MM.1S (cell line): ENCODE measurements at regions not wholly inside any gene's neighbourhood (a gene's known extent, or its start where the extent isn't known, plus 50 kb on each side); places are given as distances from the start of the nearest gene placed in this dataset.

ENCODE experiments used
- DNase-seq: peaks from one replicate; pipeline ENCODE4 v3.0.0-alpha.2; 2015
- H2AFZ ChIP-seq: fragments of 300-600 bp; sonication (generic); 2 replicates; pipeline ENCODE4 v1.6.0; 2016; ENCODE audit warnings: antibody characterized with exemption, low read length
- H3F3A ChIP-seq: fragments of 300-600 bp; sonication (generic); 2 replicates; pipeline ENCODE4 v1.6.1; 2016; ENCODE audit warnings: mild to moderate bottlenecking, antibody characterized with exemption, low read length, moderate library complexity, mixed read lengths; ENCODE audit not compliant: insufficient read depth
- H3K27ac ChIP-seq: fragments of 300-600 bp; sonication (generic); 2 replicates; pipeline ENCODE4 v1.5.1; 2016; ENCODE audit warnings: mild to moderate bottlenecking, low read length
- H3K27me3 ChIP-seq: fragments of 300-600 bp; sonication (generic); replicated peaks from 2 replicates; pipeline ENCODE4 v1.6.0; 2016; ENCODE audit warnings: low read length; ENCODE audit not compliant: insufficient read depth
- H3K36me3 ChIP-seq: fragments of 300-600 bp; sonication (generic); replicated peaks from 2 replicates; pipeline ENCODE4 v1.6.1; 2016; ENCODE audit warnings: mild to moderate bottlenecking, low read length, mixed read lengths; ENCODE audit not compliant: insufficient read depth
- H3K4me1 ChIP-seq: fragments of 300-600 bp; sonication (generic); 2 replicates; pipeline ENCODE4 v1.6.1; 2016; ENCODE audit warnings: low read length, mixed read lengths
- H3K4me2 ChIP-seq: fragments of 300-600 bp; sonication (generic); 2 replicates; pipeline ENCODE4 v1.6.0; 2016; ENCODE audit warnings: low read depth, low read length
- H3K4me3 ChIP-seq: fragments of 300-600 bp; sonication (generic); 2 replicates; pipeline ENCODE4 v1.5.1; 2016; ENCODE audit warnings: low read length, mixed read lengths
- H3K79me2 ChIP-seq: fragments of 300-600 bp; sonication (generic); 2 replicates; pipeline ENCODE4 v1.6.1; 2016; ENCODE audit warnings: mixed run types, low read length, mixed read lengths
- H3K9ac ChIP-seq: fragments of 300-600 bp; sonication (generic); 2 replicates; pipeline ENCODE4 v1.6.1; 2016; ENCODE audit warnings: low read length, mixed read lengths
- H3K9me2 ChIP-seq: fragments of 300-600 bp; sonication (generic); replicated peaks from 2 replicates; pipeline ENCODE4 v1.6.1; 2016; ENCODE audit warnings: mild to moderate bottlenecking, low read length, mixed read lengths; ENCODE audit not compliant: insufficient read depth
- H3K9me3 ChIP-seq: fragments of 300-600 bp; sonication (generic); replicated peaks from 2 replicates; pipeline ENCODE4 v1.6.1; 2016; ENCODE audit warnings: mild to moderate bottlenecking, low read length, mixed read lengths; ENCODE audit not compliant: insufficient read depth
- H4K20me1 ChIP-seq: fragments of 300-600 bp; sonication (generic); 2 replicates; pipeline ENCODE4 v1.6.1; 2016; ENCODE audit warnings: mild to moderate bottlenecking, low read length, moderate library complexity, mixed read lengths; ENCODE audit not compliant: insufficient read depth
- CTCF ChIP-seq: fragments of 300-600 bp; sonication (generic); IDR thresholded peaks from 2 replicates; pipeline ENCODE4 v1.5.1; 2016; ENCODE audit warnings: antibody characterized with exemption, low read length, mixed read lengths
- EZH2 ChIP-seq: fragments of 300-600 bp; sonication (generic); optimal IDR thresholded peaks from 2 replicates; pipeline ENCODE3; 2017; ENCODE audit warnings: low read depth, mild to moderate bottlenecking, antibody characterized with exemption, low read length, mixed read lengths
- EZH2phosphoT487 ChIP-seq: fragments of 300-600 bp; sonication (generic); IDR thresholded peaks from 2 replicates; pipeline ENCODE4 v1.6.1; 2018; ENCODE audit warnings: antibody characterized with exemption, low read length

GRCh38 chr11:25597696-25598095, 734.2 kb upstream of the ANO3 start:
- TF ChIP-seq CTCF: no peak
- TF ChIP-seq EZH2phosphoT487: no peak
- Histone ChIP-seq H3K4me2 (no peak overlapping the region), H3K27me3 (no peaks in the 10 kb centered on the region)

GRCh38 chr11:25602149-25602548, 729.8 kb upstream of the ANO3 start:
- Histone ChIP-seq H3K27me3 (no peaks in the 10 kb centered on the region), H3K4me1 (no peaks in the 10 kb centered on the region), H3K27ac (no peak overlapping the region), H3F3A (no peaks in the 10 kb centered on the region), H3K36me3 (no peaks in the 10 kb centered on the region), H3K9ac (no peak overlapping the region), H3K9me3 (no peaks in the 10 kb centered on the region), H2AFZ (no peak overlapping the region), H3K4me2 (no peak overlapping the region), H4K20me1 (no peaks in the 10 kb centered on the region), H3K9me2 (no peaks in the 10 kb centered on the region), H3K4me3 (no peak overlapping the region), H3K79me2 (no peaks in the 10 kb centered on the region)
- DNase-seq: no peak
- TF ChIP-seq CTCF (no peak), EZH2phosphoT487 (no peak), EZH2 (no peak)

More at GRCh38 chr11:25597696-25598095, 734.2 kb upstream of the ANO3 start:
- no peak overlapping the region for H3K4me3 ChIP-seq
- no peaks in the 10 kb centered on the region for H3K79me2 ChIP-seq
- DNase-seq: no peak
- no peaks in the 10 kb centered on the region for H3K9me2 ChIP-seq
- no peaks in the 10 kb centered on the region for H3K36me3 ChIP-seq
- H3K4me1 ChIP-seq: peaks cover 7% of the 10 kb centered on the region; the same call in 1 of the 2 replicates
- H3K9ac ChIP-seq: no peak overlapping the region
- H2AFZ ChIP-seq: no peak overlapping the region
- no peaks in the 10 kb centered on the region for H3F3A ChIP-seq
- no peak overlapping the region for H3K27ac ChIP-seq
- no peaks in the 10 kb centered on the region for H4K20me1 ChIP-seq
- H3K9me3 ChIP-seq: no peaks in the 10 kb centered on the region

- no peak for DNase-seq
- H4K20me1 ChIP-seq: no peaks in the 10 kb centered on the region
- no peaks in the 10 kb centered on the region for H3K4me1 ChIP-seq
- no peaks in the 10 kb centered on the region for H3K79me2 ChIP-seq
- H2AFZ ChIP-seq: no peak overlapping the region
- no peaks in the 10 kb centered on the region for H3K9me3 ChIP-seq
- H3K9me2 ChIP-seq: no peaks in the 10 kb centered on the region
- no peak overlapping the region for H3K4me3 ChIP-seq
- no peaks in the 10 kb centered on the region for H3K36me3 ChIP-seq
- TF ChIP-seq EZH2: no peak
- no peak for TF ChIP-seq EZH2phosphoT487
- no peak for TF ChIP-seq CTCF
- no peaks in the 10 kb centered on the region for H3K27me3 ChIP-seq
- H3K27ac ChIP-seq: no peak overlapping the region
- no peak overlapping the region for H3K4me2 ChIP-seq
- no peak overlapping the region for H3K9ac ChIP-seq
- no peaks in the 10 kb centered on the region for H3F3A ChIP-seq
Measured at GRCh38 chr11:25602959-25603358, 729.0 kb upstream of the ANO3 start.
